HG03342 (cell line): ENCODE measurements at regions not wholly inside any gene's neighbourhood (a gene's known extent, or its start where the extent isn't known, plus 50 kb on each side); places are given as distances from the start of the nearest gene placed in this dataset.
"Not testable (repeated sequence)": the region's sequence is repeated elsewhere in the genome, so short reads cannot be mapped to it uniquely, and the experiment has no call there.

Experiments
- ATAC-seq: cut with Tn5 transposase; IDR thresholded peaks from one replicate; pipeline ENCODE4 v1.9.1; 2021; ENCODE audit warnings: mild to moderate bottlenecking, moderate library complexity; ENCODE audit not compliant: unreplicated experiment

- no peak for ATAC-seq
Observed at GRCh38 chr4:117661091-117662072, 372.9 kb upstream of the NDST3 start.

- no peak for ATAC-seq
Observed at GRCh38 chr4:117664706-117665444, 369.4 kb upstream of the NDST3 start.

- ATAC-seq: no peak
Observed at GRCh38 chr4:117676153-117676552, 358.1 kb upstream of the NDST3 start.

- no peak for ATAC-seq
Observed at GRCh38 chr4:117678861-117679260, 355.4 kb upstream of the NDST3 start.

DNA sequence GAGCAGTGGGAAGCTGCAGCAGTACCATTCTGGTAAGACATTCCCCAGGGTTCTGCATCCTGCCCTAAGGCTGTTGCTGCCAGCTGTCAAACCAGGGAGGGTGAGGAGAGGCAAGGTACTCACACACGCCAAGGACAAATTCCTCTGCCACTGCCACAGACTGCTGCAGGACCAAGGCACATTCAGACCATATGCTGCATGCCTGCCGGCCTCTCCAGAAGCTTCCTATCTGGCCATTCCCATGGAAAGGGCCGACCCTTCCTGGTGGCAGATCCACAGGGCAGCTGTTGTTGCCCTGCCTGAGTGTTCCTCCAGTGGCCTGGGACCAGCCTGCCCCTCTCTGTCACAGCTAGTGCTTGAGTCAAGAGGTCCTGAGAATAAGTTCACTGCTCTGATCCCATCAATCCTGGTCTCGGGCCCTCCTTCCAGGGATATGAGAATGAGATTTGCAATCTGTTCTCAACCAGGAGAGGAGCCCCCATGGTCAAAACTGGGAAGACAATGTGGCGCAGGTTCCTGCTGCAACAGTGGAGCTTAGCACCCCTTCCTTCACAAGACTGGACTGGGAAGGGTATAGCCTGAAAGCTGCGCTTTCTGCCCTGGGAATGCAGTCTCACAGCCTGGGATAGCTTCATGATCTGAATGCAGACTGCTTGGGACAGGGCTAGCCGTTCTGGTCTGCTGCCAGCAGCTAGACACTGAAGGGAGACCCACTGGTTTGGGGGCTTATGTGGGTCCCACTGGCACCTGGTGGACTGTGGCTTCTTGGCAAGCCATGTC is 342.5 kb upstream of the NDST3 start:
- no peak for ATAC-seq

DNA sequence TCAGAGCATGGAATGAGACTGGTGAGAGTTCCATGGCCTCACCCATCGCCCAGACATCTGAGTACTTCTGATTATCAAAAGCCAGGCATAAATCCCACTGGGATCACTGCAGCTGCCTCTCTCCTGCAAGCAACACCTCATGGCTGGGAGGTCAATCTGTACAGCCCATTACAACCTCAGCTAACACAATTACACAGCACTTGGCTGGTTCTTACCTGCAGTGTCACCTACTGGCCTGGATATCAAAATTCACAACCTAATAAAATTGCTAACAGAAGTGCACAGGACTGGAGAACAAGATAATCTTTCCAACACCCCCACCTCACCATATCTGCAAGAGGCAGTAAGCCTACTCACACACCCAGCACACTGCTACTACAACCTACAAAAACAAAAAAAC is 341.7 kb upstream of the NDST3 start:
- ATAC-seq: no peak

- no peak for ATAC-seq
Observed at GRCh38 chr4:117699595-117699994, 334.7 kb upstream of the NDST3 start.

- ATAC-seq: peak; percentile 82
Observed at GRCh38 chr4:117700111-117700892, 334.0 kb upstream of the NDST3 start.

DNA sequence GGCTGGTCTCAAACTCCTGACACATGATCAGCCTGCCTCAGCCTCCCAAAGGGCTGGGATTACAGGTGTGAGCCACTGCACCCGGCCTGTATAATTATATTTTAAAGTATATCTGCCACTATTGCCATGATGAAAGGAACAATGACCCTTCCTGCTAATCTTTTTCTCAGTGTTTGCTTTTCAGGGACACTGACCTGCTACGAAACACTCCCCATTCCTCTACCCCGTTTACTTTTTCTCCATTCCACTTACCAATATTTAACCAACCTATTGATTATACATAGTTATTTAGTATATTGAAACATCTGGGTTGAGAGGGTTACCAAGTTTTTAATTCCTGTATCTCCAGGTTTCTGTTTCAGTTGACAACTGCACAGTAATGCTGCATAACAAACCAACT is 331.9 kb upstream of the NDST3 start:
- no peak for ATAC-seq

DNA sequence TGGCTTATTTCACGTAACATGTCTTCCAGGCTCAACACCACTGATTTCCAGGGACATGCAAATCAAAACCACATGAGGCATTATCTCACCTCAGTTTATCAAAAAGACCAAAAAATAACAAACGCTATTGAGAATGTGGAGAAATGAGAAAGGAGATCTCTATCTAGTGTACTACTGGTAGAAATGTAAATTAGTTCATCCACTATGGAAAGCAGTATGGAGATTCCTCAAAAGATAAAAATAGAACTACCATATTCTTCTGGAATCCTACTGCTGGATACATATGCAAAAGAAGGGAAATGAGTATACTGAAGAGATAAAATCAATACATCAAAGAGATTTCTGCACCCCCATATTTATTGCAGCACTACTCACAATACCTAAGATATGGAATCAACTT is 329.6 kb upstream of the NDST3 start:
- ATAC-seq: no peak

DNA sequence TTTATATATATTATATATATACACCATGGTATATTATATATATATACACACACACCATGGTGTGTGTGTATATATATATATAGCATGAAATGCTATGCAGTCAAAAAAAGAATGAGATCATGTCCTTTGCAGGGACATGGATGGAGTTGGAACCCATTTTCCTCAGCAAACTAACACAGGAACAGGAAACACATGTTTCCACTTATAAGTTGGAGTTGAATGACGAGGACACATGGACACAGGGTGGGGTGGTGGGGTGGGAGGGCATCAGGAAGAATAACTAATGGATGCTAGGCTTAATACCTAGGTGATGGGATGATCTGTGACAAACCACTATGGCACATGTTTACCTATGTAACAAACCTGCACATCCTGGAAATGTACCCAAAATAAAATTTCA is 293.6 kb upstream of the NDST3 start:
- no peak for ATAC-seq

DNA sequence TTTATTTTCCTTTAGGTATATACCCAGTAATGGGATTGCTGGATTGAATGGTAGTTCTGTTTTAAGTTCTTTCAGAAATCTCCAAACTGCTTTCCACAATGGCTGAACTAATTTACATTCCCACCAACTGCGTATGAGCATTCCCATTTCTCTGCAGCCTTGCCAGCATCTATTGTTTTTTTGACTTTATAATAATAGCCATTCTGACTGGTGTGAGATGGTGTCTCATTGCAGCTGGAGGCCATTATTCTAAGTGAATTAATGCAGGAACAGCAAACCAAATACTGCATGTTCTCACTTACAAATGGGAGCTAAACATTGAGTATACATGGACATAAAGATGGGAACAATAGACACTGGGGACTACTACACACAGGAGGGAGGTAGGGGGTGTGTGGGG is 288.9 kb upstream of the NDST3 start:
- not testable (repeated sequence) for ATAC-seq

DNA sequence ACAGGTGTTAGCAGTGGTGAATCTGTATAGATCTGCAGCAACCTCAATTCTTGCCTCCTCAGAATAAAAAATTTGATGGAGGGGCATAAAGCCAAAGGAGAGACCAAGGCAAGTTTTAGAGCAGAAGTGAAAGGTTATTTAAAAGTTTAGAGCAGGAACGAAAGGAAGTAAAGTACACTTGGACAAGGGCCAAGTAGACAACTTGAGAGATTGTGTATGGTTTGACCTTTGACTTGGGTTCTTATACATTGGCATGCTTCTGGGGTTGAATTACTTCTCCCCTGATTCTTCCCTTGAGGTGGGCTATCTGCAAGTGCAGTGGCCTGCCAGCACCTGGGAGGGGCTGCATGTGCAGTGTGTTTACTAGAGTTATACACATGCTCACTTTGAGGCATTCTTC is 278.8 kb upstream of the NDST3 start:
- no peak for ATAC-seq

DNA sequence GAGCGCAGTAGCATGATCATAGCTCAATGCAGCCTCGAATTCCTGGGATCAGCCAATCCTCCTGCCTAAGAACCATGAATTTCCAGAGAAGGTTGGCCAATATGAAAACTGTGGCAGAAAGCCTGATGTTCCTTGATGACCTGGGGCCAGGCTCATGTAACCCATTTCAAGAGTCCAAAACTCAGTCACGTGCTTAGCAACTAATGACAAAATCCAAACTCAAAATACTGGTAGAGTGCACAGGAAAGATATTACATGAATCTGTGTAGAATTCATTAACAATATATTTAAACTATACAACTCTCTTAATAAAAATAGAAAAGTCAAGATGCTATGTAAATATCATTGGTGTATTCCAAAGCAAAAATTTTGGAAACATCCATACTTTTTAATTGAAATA is 265.7 kb upstream of the NDST3 start:
- ATAC-seq: no peak

DNA sequence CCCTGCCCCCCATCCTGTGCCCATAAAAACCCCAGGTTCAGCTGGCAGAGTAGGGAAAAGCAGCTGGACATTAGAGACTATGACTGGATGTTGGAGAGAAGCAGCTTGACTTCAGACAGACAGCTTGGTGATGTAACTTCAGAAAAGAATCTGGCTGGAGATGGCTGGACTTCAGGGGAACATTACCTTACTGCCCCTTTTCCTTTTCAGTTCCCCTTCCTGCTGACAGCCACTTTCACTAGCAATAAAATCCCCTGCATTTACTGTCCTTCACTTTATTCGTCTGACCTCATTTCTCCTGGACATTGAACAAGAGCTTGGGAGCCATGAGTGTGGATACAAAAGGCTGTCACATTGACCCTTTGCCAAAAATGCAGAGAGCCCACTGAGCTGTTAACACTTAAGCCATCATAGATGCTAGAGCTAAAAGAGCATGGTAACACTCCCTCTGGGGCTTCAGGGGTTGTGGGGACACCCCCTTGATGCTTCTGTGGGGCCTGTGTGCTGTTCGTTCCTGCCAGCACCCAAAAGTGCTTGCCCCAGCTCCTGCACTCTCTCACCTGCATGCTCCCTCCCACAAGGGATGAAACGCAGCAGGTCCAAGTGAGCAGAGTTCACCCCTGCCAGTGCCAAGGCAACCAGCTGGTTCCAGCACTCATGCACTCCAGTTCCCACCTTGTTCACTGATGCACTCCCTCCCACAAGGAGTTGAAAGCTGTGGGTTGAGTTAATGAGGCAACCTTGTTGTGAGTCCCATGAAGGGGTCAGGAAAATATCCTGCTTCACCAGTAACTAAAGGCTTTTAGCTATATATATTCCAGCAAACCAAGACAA is 263.8 kb upstream of the NDST3 start:
- ATAC-seq: no peak

- no peak for ATAC-seq
Observed at GRCh38 chr4:117771647-117772337, 262.5 kb upstream of the NDST3 start.

DNA sequence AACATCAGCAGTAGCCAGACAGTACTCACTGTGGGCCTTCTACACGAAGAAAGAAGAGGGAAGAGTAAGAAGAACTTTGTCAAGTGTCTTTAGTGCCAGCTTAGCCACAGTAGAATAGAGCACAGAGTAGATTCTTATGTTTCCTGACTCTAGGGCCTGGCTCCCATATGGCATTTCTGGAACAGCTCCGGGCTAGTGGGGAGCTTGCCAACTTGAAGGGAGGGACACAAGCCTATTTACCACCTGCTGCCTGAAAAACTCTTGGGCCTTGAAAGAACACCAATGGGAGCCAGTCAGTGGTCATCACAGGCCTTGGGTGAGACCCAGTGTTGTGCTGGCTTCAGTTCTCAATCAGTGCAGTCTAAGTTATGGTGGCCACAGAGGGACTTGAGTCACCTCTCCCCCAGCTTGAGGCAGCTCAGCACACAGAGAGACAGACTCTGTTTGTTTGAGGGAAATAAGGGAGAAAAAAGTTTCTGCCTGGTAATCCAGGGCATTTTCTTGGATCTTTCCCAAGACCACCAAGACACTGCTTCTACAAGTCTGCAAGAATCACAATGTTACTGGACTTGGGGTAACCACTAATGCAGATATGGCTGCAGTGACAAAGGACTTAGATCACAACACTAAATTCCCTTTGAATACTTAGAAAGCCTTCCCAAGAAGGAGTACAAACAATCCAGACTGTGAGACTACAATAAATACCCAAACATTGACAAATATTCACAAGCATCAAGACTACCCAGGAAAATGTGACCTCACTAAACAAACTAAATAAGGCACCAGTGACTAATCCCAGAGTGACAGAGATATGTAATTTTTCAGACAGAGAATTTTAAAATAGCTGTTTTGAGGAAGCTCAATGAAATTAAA is 261.0 kb upstream of the NDST3 start:
- ATAC-seq: no peak

GRCh38 chr4:117777721-117778120 is 256.6 kb upstream of the NDST3 start:
- no peak for ATAC-seq
